Upper lobe of left lung (tissue), 4 donors: ENCODE measurements at regions not wholly inside any gene's neighbourhood (a gene's known extent, or its start where the extent isn't known, plus 50 kb on each side); places are given as distances from the start of the nearest gene placed in this dataset.

Experiments
- POLR2A ChIP-seq, 4 donors: fragments of 450-650 bp; IDR thresholded peaks; one replicate each; pipeline ENCODE4 v1.5.1; 2016 to 2017; ENCODE audit warnings: antibody characterized with exemption in 4 of 4, mild to moderate bottlenecking in 2 of 4
- POLR2AphosphoS5 ChIP-seq, 2 donors: sonication (generic); formaldehyde crosslinking; IDR thresholded peaks; one replicate each; pipeline ENCODE4 v1.5.1; 2017; ENCODE audit warnings: antibody characterized with exemption in 2 of 2
- TF ChIP-seq, protein P1 (sequence below), 6 experiments: fragments of 450-650 bp in 4 of 6; fragments of 200-600 bp in 2 of 6; sonication (generic) in 2 of 6; IDR thresholded peaks; one replicate each; pipeline ENCODE4 v1.5.1; 2016 to 2019; ENCODE audit warnings: antibody characterized with exemption in 6 of 6

DNA sequence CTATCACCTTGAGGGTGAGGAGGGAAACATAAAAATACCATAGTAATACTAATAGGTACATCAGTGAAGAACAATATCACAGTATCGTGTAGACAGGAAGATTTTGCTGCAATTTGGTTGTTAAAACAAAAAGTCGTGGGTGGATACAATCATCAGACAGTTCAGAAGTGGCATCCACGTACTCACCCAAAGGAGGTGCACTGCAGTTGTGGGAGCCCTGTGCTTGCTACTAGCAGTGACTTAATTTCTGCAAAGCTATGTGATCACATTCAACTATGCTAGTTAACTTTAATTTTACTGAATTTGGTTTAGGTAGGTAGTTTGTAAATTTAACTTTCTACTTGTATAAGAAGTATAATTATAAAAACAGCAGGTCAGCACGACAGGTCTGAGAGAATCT is 188.2 kb upstream of the SGK1 start:
- TF ChIP-seq POLR2A (IDR thresholded peaks at IDR 0.05) = no peak
- TF ChIP-seq, protein P1, sequence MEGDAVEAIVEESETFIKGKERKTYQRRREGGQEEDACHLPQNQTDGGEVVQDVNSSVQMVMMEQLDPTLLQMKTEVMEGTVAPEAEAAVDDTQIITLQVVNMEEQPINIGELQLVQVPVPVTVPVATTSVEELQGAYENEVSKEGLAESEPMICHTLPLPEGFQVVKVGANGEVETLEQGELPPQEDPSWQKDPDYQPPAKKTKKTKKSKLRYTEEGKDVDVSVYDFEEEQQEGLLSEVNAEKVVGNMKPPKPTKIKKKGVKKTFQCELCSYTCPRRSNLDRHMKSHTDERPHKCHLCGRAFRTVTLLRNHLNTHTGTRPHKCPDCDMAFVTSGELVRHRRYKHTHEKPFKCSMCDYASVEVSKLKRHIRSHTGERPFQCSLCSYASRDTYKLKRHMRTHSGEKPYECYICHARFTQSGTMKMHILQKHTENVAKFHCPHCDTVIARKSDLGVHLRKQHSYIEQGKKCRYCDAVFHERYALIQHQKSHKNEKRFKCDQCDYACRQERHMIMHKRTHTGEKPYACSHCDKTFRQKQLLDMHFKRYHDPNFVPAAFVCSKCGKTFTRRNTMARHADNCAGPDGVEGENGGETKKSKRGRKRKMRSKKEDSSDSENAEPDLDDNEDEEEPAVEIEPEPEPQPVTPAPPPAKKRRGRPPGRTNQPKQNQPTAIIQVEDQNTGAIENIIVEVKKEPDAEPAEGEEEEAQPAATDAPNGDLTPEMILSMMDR (IDR thresholded peaks at IDR 0.05) = no peak
- no peak for TF ChIP-seq POLR2AphosphoS5 (IDR thresholded peaks at IDR 0.05)
